ENCODE measurements at regions not wholly inside any gene's neighbourhood (a gene's known extent, or its start where the extent isn't known, plus 50 kb on each side); places are given as distances from the start of the nearest gene placed in this dataset.
"Not testable (repeated sequence)": the region's sequence is repeated elsewhere in the genome, so short reads cannot be mapped to it uniquely, and the experiment has no call there.

GRCh38 chr9:90073186-90073945 lies 468.6 kb downstream of the GADD45G start:
- no peak for TF ChIP-seq CTCF (IDR thresholded peaks at IDR 0.05; ENCODE audit: low read depth, low read length)
- Histone ChIP-seq H3K4me3 (no peak overlapping the region), H3K27me3 (no peaks in the 10 kb centered on the region), H3K9me3 (ENCODE audit: low read depth) (no peaks in the 10 kb centered on the region), H3K4me1 (ENCODE audit: low read depth) (no peaks in the 10 kb centered on the region), H3K36me3 (no peaks in the 10 kb centered on the region), H3K27ac (no peak overlapping the region)
- DNase-seq (ENCODE audit: low read depth in 1 of 2, low spot score in 1 of 2) = no peak

- no peaks in the 10 kb centered on the region for H3K9me3 ChIP-seq (ENCODE audit: low read depth)
- no peak overlapping the region for H3K4me3 ChIP-seq
- no peak for TF ChIP-seq CTCF (IDR thresholded peaks at IDR 0.05; ENCODE audit: low read depth, low read length)
- no peaks in the 10 kb centered on the region for H3K27me3 ChIP-seq
- H3K27ac ChIP-seq = no peak overlapping the region
- H3K36me3 ChIP-seq = no peaks in the 10 kb centered on the region
- DNase-seq (ENCODE audit: low read depth in 1 of 2, low spot score in 1 of 2) = no peak
- H3K4me1 ChIP-seq (ENCODE audit: low read depth) = no peaks in the 10 kb centered on the region
Measured at GRCh38 chr9:90074316-90074962, 469.6 kb downstream of the GADD45G start.

- not testable (repeated sequence) for H3K4me3 ChIP-seq; H3K27me3 ChIP-seq; H3K27ac ChIP-seq; H3K36me3 ChIP-seq; DNase-seq (ENCODE audit: low read depth in 1 of 2, low spot score in 1 of 2); H3K9me3 ChIP-seq (ENCODE audit: low read depth); H3K4me1 ChIP-seq (ENCODE audit: low read depth)
Measured at GRCh38 chr9:90077598-90077997, 472.8 kb downstream of the GADD45G start.

GRCh38 chr9:90078988-90079421 lies 474.2 kb downstream of the GADD45G start:
- Histone ChIP-seq H3K36me3 (no peaks in the 10 kb centered on the region), H3K4me1 (ENCODE audit: low read depth) (no peaks in the 10 kb centered on the region), H3K9me3 (ENCODE audit: low read depth) (no peaks in the 10 kb centered on the region), H3K27ac (no peak overlapping the region), H3K4me3 (no peak overlapping the region), H3K27me3 (no peaks in the 10 kb centered on the region)
- no peak for TF ChIP-seq CTCF (IDR thresholded peaks at IDR 0.05; ENCODE audit: low read depth, low read length)
- DNase-seq (ENCODE audit: low read depth in 1 of 2, low spot score in 1 of 2) = no peak

GRCh38 chr9:90085633-90086032 lies 480.8 kb downstream of the GADD45G start:
- no peaks in the 10 kb centered on the region for H3K4me1 ChIP-seq (ENCODE audit: low read depth)
- no peaks in the 10 kb centered on the region for H3K9me3 ChIP-seq (ENCODE audit: low read depth)
- H3K27ac ChIP-seq = no peak overlapping the region
- H3K36me3 ChIP-seq = no peaks in the 10 kb centered on the region
- no peak for TF ChIP-seq CTCF (IDR thresholded peaks at IDR 0.05; ENCODE audit: low read depth, low read length)
- no peak overlapping the region for H3K4me3 ChIP-seq
- DNase-seq (ENCODE audit: low read depth in 1 of 2, low spot score in 1 of 2) = no peak
- H3K27me3 ChIP-seq = no peaks in the 10 kb centered on the region

- H3K4me3 ChIP-seq = no peak overlapping the region
- no peak for DNase-seq (ENCODE audit: low read depth in 1 of 2, low spot score in 1 of 2)
- H3K4me1 ChIP-seq (ENCODE audit: low read depth) = no peaks in the 10 kb centered on the region
- no peaks in the 10 kb centered on the region for H3K27me3 ChIP-seq
- no peaks in the 10 kb centered on the region for H3K36me3 ChIP-seq
- no peaks in the 10 kb centered on the region for H3K9me3 ChIP-seq (ENCODE audit: low read depth)
- no peak overlapping the region for H3K27ac ChIP-seq
- TF ChIP-seq CTCF (IDR thresholded peaks at IDR 0.05; ENCODE audit: low read depth, low read length) = no peak
Measured at GRCh38 chr9:90086101-90086511, 481.3 kb downstream of the GADD45G start.

Data from cardiac muscle cell (in vitro differentiated cells and primary cell).